ENCODE measurements at regions not wholly inside any gene's neighbourhood (a gene's known extent, or its start where the extent isn't known, plus 50 kb on each side); places are given as distances from the start of the nearest gene placed in this dataset.
A peak's percentile ranks its signal among the peaks of the same experiment; 100 is the strongest.
"Not testable (repeated sequence)": the region's sequence is repeated elsewhere in the genome, so short reads cannot be mapped to it uniquely, and the experiment has no call there.

DNA sequence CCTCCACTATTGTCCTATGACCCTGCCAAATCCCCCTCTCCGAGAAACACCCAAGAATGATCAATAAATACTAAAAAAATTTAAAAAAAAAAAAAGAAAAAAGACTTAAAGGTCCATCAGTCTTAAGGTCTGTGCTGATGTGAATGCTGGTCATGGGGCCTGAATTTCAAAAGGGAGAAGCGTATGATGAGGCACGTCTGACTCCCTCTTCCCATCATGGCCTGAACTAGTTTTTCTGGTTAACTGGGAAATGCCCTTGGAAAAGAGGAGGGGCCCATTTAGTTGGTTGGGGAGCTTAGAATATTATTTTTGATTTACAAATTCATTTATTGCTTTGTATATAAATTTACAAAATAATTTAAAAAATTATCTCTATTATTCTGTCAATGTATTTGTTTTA lies 291.0 kb upstream of the CDH19 start:
- H3K27me3 Mint-ChIP-seq (ENCODE audit: low read depth), result no peaks in the 10 kb centered on the region
- H3K27ac Mint-ChIP-seq, result no peak overlapping the region
- no peaks in the 10 kb centered on the region for H3K9me3 Mint-ChIP-seq
- TF ChIP-seq CTCF (IDR thresholded peaks at IDR 0.05; ENCODE audit: unreplicated experiment in 3 of 3), result no peak
- no peak overlapping the region for H3K4me3 Mint-ChIP-seq
- H3K4me1 Mint-ChIP-seq, result no peaks in the 10 kb centered on the region
- no peaks in the 10 kb centered on the region for H3K36me3 Mint-ChIP-seq (ENCODE audit: low read depth)

GRCh38 chr18:66892388-66892787 lies 288.5 kb upstream of the CDH19 start:
- not testable (repeated sequence) for H3K27me3 Mint-ChIP-seq (ENCODE audit: low read depth); H3K9me3 Mint-ChIP-seq; H3K4me1 Mint-ChIP-seq; H3K4me3 Mint-ChIP-seq; H3K27ac Mint-ChIP-seq; H3K36me3 Mint-ChIP-seq (ENCODE audit: low read depth)

GRCh38 chr18:66874812-66875474 lies 271.1 kb upstream of the CDH19 start:
- H3K9me3 Mint-ChIP-seq, result no peaks in the 10 kb centered on the region
- no peaks in the 10 kb centered on the region for H3K4me1 Mint-ChIP-seq
- no peak for TF ChIP-seq CTCF (IDR thresholded peaks at IDR 0.05; ENCODE audit: unreplicated experiment in 3 of 3)
- peak overlapping the region in 1 of 3 experiments; percentile 71 for H3K27ac Mint-ChIP-seq
- H3K4me3 Mint-ChIP-seq, result no peak overlapping the region
- no peaks in the 10 kb centered on the region for H3K27me3 Mint-ChIP-seq (ENCODE audit: low read depth)
- no peaks in the 10 kb centered on the region for H3K36me3 Mint-ChIP-seq (ENCODE audit: low read depth)

- Mint-ChIP-seq H3K27me3 (ENCODE audit: low read depth) (no peaks in the 10 kb centered on the region), H3K36me3 (ENCODE audit: low read depth) (no peaks in the 10 kb centered on the region), H3K27ac (peak overlapping the region in 2 of 3 experiments; percentile 38 to 93), H3K4me1 (no peaks in the 10 kb centered on the region), H3K9me3 (no peaks in the 10 kb centered on the region), H3K4me3 (no peak overlapping the region)
- TF ChIP-seq CTCF (IDR thresholded peaks at IDR 0.05; ENCODE audit: unreplicated experiment in 3 of 3), result no peak
These were observed 270.5 kb upstream of the CDH19 start for GRCh38 chr18:66874375-66874774.

GRCh38 chr18:66873899-66874298 lies 270.0 kb upstream of the CDH19 start:
- no peaks in the 10 kb centered on the region for H3K9me3 Mint-ChIP-seq
- no peak overlapping the region for H3K4me3 Mint-ChIP-seq
- H3K27me3 Mint-ChIP-seq (ENCODE audit: low read depth), result no peaks in the 10 kb centered on the region
- TF ChIP-seq CTCF (IDR thresholded peaks at IDR 0.05; ENCODE audit: unreplicated experiment in 3 of 3), result no peak
- H3K27ac Mint-ChIP-seq, result peak overlapping the region; percentile 38 to 93 (median 55)
- H3K36me3 Mint-ChIP-seq (ENCODE audit: low read depth), result no peaks in the 10 kb centered on the region
- H3K4me1 Mint-ChIP-seq, result no peaks in the 10 kb centered on the region

GRCh38 chr18:66872277-66872676 lies 268.4 kb upstream of the CDH19 start:
- Mint-ChIP-seq H3K4me1 (no peaks in the 10 kb centered on the region), H3K27ac (peak overlapping the region in 1 of 3 experiments; percentile 66)

More at GRCh38 chr18:66872277-66872676, 268.4 kb upstream of the CDH19 start:
- Mint-ChIP-seq H3K27me3 (ENCODE audit: low read depth) (no peaks in the 10 kb centered on the region), H3K36me3 (ENCODE audit: low read depth) (no peaks in the 10 kb centered on the region), H3K9me3 (no peaks in the 10 kb centered on the region), H3K4me3 (no peak overlapping the region)
- peak; percentile 30 to 41 (median 31) for TF ChIP-seq CTCF (IDR thresholded peaks at IDR 0.05; ENCODE audit: unreplicated experiment in 3 of 3)
